ENCODE measurements at regions not wholly inside any gene's neighbourhood (a gene's known extent, or its start where the extent isn't known, plus 50 kb on each side); places are given as distances from the start of the nearest gene placed in this dataset.

DNA sequence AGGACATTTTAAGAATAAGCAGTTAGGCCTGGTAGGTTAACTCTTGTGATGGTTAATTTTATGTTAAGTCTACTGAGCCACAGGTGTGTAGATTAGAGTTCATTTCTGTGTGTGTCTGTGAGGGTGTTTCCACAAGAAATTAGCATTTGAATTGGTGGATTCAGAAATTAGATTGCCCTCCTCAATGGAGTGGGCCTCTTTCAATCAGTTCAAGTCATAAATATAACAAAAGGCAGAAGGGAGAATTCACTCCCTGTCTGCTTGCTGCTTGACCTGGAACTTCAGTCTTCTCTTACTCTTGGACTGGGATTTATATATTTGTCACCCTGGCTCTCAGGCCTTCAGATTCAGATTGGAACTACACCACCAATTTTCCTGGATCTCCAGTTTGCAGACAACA lies 55.3 kb upstream of the POM121L12 start:
- DNase-seq (ENCODE audit: low read depth in 2 of 2): no peak

- DNase-seq (ENCODE audit: low read depth in 2 of 2): no peak
Observed at GRCh38 chr7:52973126-52973525, 62.3 kb upstream of the POM121L12 start.

DNA sequence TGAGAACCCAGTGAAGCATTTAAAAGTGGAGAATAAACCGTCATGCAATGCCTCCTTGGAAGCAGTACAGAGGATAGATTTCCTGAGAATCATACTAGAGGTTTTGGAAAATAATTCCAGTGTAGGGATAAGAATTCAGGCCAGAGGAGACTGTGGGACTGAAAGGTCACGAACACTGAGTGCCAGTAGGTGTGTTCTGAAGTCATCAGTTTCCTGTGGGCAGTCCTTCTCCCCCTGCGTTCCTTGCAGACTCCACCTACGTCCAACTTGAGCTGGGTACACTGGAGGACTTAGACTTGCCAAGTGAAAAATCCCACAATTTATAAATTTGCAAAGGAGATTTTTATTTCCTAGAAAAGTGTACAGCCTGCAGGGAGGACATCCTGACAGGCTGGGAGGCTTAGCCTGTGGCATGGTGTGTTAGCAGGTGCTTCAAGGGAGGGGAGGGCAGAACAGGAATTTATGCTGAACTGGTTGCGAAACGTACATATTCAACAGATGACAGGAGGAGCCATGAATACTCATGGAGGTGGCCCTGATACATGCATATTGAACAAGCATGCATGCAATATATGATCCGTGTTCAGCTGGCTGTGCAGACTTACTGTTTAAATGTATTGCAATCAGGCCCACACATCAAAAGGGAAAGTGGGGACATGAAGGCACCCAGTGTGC lies 72.9 kb upstream of the POM121L12 start:
- no peak for DNase-seq (ENCODE audit: low read depth in 2 of 2)

DNA sequence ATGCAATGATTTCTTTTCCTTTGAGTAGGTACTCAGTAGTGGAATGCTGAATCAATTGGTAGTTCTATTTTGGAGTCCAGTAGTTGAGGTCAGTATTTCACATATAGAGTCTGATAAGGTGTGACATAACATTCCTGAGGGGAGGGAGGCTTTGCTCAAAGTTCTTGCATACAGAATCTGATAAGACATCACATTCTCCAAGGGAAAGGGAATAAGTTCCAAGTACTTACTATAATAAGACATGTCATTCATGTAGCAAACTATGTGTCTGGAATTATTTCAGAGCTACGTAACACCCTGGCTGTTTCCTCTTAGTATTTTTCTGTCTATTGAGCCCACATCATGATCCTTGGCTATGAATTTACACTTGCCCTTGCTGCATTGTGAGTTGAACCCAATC lies 74.3 kb upstream of the POM121L12 start:
- no peak for DNase-seq (ENCODE audit: low read depth in 2 of 2)

DNA sequence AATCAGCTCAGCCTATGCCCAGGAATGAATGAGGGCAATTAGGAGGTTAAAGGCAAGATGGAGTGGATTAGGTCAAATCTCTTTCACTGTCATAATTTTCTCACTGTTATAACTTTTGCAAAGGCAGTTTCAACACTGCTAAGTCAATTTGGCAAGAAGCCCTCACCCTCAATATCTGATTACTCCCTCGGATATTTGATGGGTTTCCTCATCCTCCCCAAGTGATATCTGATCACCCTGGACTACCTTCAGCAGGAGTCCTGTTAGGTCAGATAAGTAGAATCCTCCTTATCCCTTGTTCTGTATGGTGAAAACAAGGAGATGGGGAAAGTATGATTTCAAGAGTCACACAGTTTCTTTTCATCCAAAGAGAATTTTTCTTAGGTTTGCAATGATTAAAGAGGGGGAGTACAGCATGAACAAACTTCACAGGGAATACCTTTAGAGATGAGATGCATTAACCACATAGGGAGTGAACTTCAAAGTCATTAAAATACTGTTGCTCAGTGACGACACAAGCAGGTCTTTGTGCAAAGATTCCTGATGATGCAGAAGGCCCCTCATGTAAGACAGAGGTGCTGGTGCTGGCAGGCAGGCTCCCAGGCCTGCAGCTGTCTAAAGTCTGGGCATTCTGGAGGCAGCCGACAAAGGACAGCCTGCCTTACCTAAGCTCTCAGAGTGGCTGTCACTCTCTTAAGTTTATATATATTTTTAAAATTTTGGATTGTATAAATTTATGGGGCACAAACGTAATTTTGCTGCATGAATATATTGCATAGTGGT lies 75.4 kb upstream of the POM121L12 start:
- DNase-seq (ENCODE audit: low read depth in 2 of 2): no peak

DNA sequence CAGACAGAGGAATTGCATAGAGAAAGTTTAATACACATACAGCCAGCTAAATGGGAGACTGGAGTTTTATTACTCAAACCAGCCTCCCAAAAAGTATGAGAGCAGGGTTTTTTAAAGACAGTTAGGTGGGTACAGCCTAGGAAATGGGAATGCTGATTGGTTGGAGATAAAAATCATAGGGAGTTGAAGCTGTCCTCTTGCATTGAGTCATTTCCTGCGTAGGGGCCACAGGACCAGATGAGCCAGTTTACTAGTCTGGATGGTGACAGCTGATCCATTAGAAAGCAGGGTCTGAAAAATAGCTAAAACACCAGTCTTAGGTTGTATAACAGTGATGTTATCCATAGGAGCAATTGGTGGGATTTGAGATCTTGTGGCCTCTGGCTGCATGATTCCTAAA lies 76.1 kb upstream of the POM121L12 start:
- no peak for DNase-seq (ENCODE audit: low read depth in 2 of 2)

DNA sequence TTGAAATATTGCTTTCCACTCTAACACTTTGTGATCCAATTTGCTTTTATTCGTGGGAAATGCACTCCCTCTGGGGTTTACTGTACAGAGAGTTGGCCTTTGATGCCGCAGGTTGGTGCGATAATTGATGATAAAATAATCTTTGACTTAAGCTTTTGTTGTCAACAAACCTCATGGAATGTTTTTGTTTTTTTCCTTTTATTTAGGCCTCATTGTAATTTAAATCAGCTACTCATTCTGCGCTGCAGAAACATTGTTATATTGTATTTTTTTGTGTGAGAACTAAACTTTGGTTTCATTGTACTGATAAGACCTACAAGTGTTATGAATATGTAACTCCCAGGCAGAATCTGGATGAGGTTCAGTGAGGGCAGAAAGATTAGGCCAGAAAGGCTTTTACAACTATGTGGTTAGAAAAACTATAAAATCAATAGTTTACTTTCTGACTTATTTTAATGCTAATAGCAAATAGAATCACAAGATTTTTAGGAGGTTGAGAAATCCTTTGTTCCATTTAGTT lies 76.8 kb upstream of the POM121L12 start:
- DNase-seq (ENCODE audit: low read depth in 2 of 2): no peak

DNA sequence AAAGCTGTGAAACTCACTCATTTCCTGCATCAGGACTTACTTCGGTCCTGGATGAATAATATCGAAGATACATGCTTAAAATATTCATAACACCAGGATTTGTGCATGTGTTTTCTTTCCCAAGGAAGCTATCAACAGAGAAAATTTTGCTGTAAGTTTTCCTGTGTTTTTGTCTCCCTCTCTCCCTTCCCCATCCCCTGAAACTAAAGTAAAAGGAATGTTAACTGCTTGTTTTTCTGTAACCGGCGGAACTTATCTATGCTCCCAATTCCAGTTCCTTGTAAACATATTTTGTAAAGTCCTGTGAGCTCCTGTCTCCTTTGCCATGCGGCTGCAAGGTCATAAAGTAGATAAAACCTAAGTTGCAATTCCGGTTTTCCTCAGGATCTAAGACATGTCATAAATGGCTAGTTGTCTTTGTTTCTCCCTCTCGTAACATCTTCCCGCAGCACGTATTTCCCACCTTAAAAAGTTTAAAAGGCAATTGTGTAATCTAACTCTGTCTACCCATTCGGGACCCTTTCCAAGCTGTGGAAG lies 79.0 kb upstream of the POM121L12 start:
- DNase-seq (ENCODE audit: low read depth in 2 of 2): no peak

DNA sequence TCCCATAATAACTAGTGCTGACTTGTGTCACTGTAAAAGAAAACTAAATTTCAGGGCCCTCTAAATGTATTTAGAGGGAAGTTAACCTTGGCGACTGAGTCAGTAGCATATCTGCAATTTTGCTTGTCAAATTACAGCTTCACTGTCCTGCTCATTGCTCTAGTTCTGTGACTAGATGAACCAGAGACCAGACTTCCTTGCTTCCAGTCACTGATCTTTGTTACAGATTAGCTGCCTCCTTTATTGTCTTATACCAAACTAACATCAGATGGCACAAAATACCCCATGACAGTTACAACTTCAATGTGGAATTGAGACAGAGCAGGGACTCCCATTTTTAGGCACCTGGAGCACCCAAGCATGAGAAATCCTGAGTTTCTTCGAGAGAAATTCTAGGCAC lies 79.9 kb upstream of the POM121L12 start:
- DNase-seq (ENCODE audit: low read depth in 2 of 2): no peak

DNA sequence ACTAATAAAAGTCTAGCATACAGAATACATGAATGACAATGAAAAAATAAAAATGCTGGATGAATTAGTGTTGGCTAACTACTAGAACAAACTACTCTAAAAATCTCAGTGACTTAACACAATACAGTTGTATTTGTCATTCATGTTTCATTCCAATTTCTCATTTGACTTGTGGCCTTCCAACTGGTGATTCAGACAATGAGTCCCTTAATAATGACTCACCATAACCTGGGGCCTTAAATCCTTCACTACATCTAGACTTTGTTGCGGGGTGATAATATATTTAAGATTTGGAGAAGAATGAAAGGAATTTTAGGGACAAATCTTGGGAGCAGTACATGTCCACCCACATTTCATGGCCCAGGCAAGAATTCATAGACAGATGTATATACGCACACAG lies 90.5 kb upstream of the POM121L12 start:
- DNase-seq (ENCODE audit: low read depth in 2 of 2): no peak

GRCh38 chr7:52940481-52940880 lies 95.0 kb upstream of the POM121L12 start:
- no peak for DNase-seq (ENCODE audit: low read depth in 2 of 2)

- DNase-seq (ENCODE audit: low read depth in 2 of 2): no peak
Observed at GRCh38 chr7:52938455-52939133, 96.8 kb upstream of the POM121L12 start.

- DNase-seq (ENCODE audit: low read depth in 2 of 2): no peak
Observed at GRCh38 chr7:52936750-52937149, 98.7 kb upstream of the POM121L12 start.

GRCh38 chr7:52928591-52928990 lies 106.8 kb upstream of the POM121L12 start:
- no peak for DNase-seq (ENCODE audit: low read depth in 2 of 2)

DNA sequence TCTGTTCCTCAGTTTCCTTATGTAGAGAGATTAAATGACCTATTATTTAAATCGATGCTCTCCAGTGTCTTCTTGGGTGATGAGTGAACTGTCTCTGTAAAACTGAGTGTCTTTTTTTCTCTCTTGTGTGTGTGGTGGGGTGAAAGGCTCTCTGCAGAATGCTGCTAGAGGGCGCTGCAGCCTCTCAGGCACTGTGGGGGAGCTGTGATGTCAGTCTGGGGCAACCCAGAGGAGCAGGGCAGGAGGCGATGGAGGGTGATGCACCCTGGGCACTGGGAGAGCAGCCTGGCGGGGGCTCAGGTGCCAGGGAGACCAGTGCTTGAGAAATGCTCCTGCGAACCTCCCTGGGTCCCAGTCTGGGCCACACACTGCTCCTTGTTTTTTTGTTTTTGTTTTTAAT lies 110.1 kb upstream of the POM121L12 start:
- DNase-seq (ENCODE audit: low read depth in 2 of 2): no peak

- no peak for DNase-seq (ENCODE audit: low read depth in 2 of 2)
Observed at GRCh38 chr7:52920977-52921376, 114.5 kb upstream of the POM121L12 start.

GRCh38 chr7:52917982-52918578 lies 117.4 kb upstream of the POM121L12 start:
- DNase-seq (ENCODE audit: low read depth in 2 of 2): no peak

DNA sequence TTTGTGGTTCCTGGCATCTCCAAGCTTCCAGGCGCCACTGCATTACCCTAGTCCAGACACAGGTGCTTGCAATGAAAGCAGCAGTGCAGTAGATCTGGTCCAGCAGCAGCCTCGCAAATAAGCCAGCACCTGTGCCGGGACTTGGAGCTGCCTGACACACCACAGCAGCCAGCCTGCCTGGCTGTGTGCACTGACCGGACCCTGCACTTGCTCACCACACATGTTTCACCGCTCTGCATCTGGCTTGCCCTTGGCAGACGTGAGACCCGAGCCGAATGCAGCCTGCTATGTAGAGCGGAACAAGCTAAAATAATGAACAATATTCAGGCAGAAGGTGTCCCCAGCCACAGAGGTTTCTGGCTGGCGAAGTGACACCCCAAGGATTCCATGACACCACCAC lies 123.6 kb upstream of the POM121L12 start:
- DNase-seq (ENCODE audit: low read depth in 2 of 2): no peak

DNA sequence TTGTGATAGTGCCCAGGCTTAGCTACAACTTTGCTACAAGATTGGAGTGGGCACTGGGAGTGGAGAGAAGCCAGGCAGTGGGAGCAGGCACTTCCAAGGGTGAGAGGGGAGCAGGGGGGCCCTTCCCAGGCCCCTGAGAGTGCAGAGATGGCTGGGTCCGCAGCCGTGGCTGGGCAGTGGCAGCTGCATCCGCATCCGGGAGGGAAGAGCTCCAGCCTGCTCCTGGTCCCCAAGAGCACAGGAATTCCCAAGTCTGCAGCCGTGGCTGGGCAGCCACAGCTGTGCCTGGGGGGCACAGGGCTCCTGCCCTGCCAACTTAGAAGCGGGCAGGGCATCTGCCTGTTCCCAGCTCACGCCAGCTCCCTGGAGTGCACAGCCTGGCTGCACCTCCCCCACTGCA lies 124.1 kb upstream of the POM121L12 start:
- DNase-seq (ENCODE audit: low read depth in 2 of 2): no peak

DNA sequence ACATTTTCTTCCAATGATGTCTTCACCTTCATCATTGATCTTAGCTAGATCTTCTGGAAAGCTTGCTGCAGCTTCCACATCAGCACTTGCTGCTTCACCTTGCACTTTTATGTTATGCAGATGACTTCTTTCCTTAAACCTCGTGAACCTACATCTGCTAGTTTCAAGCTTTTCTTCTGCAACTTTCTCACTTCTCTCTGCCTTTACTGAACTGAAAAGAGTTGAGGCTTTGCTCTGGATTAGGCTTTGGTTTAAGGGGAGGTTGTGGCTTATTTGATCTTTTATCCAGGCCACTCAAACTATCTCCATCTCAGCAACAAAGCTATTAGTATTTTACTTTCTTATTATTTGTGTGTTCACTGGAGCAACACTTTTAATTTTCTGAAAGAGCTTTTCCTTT lies 125.5 kb upstream of the POM121L12 start:
- DNase-seq (ENCODE audit: low read depth in 2 of 2): no peak

DNA sequence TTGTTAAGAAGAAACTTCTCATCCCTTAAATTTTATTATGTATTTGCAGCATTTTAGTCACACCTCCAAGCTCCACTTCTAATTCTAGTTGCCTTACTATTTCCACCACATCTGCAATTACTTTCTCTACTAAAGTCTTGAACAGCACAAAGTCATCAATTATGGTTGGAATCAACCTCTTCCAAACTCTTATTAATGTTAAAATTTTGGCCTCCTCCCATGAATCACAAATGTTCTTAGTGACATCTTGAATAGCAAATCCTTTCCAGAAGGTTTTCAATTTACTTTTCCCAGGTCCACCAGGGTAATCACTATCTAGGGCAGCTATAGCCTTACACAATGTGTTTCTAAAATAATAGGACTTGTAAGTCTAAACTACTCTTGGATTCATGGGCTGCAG lies 126.3 kb upstream of the POM121L12 start:
- no peak for DNase-seq (ENCODE audit: low read depth in 2 of 2)

- no peak for DNase-seq (ENCODE audit: low read depth in 2 of 2)
Observed at GRCh38 chr7:52897713-52898112, 137.7 kb upstream of the POM121L12 start.

Data from stimulated activated CD4-positive, alpha-beta T cell treated with anti-CD3 and anti-CD28 coated beads, Interleukin-4, amount 100 ng/mL, for 48 hours (primary cell).